ENCODE measurements at regions not wholly inside any gene's neighbourhood (a gene's known extent, or its start where the extent isn't known, plus 50 kb on each side); places are given as distances from the start of the nearest gene placed in this dataset.

- Histone ChIP-seq H3K9me3 (replicated peaks; ENCODE audit: control insufficient read depth, insufficient read depth, low read depth, low read length) (no peaks in the 10 kb centered on the region), H3K4me2 (ENCODE audit: insufficient read depth, low read length) (no peak overlapping the region), H3K4me3 (no peak overlapping the region), H3K9me1 (ENCODE audit: control insufficient read depth, insufficient read depth, low read length) (no peaks in the 10 kb centered on the region), H3K36me3 (ENCODE audit: control insufficient read depth, insufficient read depth, low read length) (no peaks in the 10 kb centered on the region), H4K20me1 (replicated peaks; ENCODE audit: control insufficient read depth, insufficient read depth, low read length) (no peaks in the 10 kb centered on the region), H3K9ac (ENCODE audit: insufficient read depth in 1 of 2, low read depth in 2 of 2, low read length in 2 of 2) (no peak overlapping the region), H3K27me3 (ENCODE audit: control insufficient read depth in 2 of 2, insufficient read depth in 2 of 2, low read length in 2 of 2) (no peaks in the 10 kb centered on the region), H3K79me2 (ENCODE audit: control insufficient read depth, insufficient read depth, low read length) (no peaks in the 10 kb centered on the region), H3K4me1 (replicated peaks in 1 of 2; ENCODE audit: control insufficient read depth in 2 of 2, insufficient read depth in 2 of 2, low read length in 2 of 2) (no peaks in the 10 kb centered on the region), H3K27ac (ENCODE audit: extremely low read depth, low read depth, low read length) (no peak overlapping the region), H2AFZ (ENCODE audit: low read depth, low read length) (no peak overlapping the region)
- CTCF ChIA-PET (ENCODE audit: low intra/inter-chr PET ratio), result no interaction called here
- DNase-seq (ENCODE audit: extremely low read depth in 1 of 4, low spot score in 3 of 4) (no peak), ATAC-seq (no peak), FAIRE-seq (no peak)
- 15% methylated on average over 6 of the region's 6 CpGs for WGBS (ENCODE audit: insufficient coverage, low coverage, missing lambda C conversion rate)
- intact Hi-C loops (cut with micrococcal nuclease) (loop anchor here (5.0 kb wide), 1 partner anchor 622 kb away; no protein-coding TSS in a partner anchor), in situ Hi-C loops (cut with MboI) (no loop called here)
- TF ChIP-seq RAD51 (IDR thresholded peaks at IDR 0.05; ENCODE audit: borderline replicate concordance, low read depth) (peak; percentile 57; the same call in 1 of the 2 replicates), TOE1 (IDR thresholded peaks at IDR 0.05; ENCODE audit: borderline replicate concordance) (peak; percentile 46; the same call in 1 of the 2 replicates), TOE1 (CRISPR knock-in tag; IDR thresholded peaks at IDR 0.05; ENCODE audit: borderline replicate concordance, low read depth) (no peak), FIP1L1 (IDR thresholded peaks at IDR 0.05; ENCODE audit: low read depth, low read length, poor library complexity, severe bottlenecking) (no peak), ZNF134 (CRISPR knock-in tag; conservative IDR thresholded peaks at IDR 0.05) (peak; percentile 87), ZNF445 (CRISPR knock-in tag; IDR thresholded peaks at IDR 0.05; ENCODE audit: low read depth) (no peak), CHAMP1 (IDR thresholded peaks at IDR 0.05) (no peak), ZNF586 (CRISPR knock-in tag; conservative IDR thresholded peaks at IDR 0.05) (no peak), NR2C2 (CRISPR knock-in tag; IDR thresholded peaks at IDR 0.05) (no peak), NR2C2 (tag; IDR thresholded peaks at IDR 0.05) (no peak), PREB (CRISPR knock-in tag; IDR thresholded peaks at IDR 0.05) (no peak), BACH1 (tag; IDR thresholded peaks at IDR 0.05) (no peak), ZNF830 (CRISPR knock-in tag; IDR thresholded peaks at IDR 0.05) (no peak), ZNF395 (CRISPR knock-in tag; IDR thresholded peaks at IDR 0.05) (no peak), TFE3 (CRISPR knock-in tag; IDR thresholded peaks at IDR 0.05) (peak; percentile 89)
- BruUV-seq (replicated peaks), result no TSS peak
- POLR2A ChIA-PET, result interaction anchor here (1.0 kb wide), 1 partner anchor 8 kb away, joined by 5 read pairs; no protein-coding TSS in a partner anchor
These were observed 625.0 kb upstream of the MAN1A1 start for GRCh38 chr6:119974430-119975159.
